ENCODE measurements at regions not wholly inside any gene's neighbourhood (a gene's known extent, or its start where the extent isn't known, plus 50 kb on each side); places are given as distances from the start of the nearest gene placed in this dataset.

DNA sequence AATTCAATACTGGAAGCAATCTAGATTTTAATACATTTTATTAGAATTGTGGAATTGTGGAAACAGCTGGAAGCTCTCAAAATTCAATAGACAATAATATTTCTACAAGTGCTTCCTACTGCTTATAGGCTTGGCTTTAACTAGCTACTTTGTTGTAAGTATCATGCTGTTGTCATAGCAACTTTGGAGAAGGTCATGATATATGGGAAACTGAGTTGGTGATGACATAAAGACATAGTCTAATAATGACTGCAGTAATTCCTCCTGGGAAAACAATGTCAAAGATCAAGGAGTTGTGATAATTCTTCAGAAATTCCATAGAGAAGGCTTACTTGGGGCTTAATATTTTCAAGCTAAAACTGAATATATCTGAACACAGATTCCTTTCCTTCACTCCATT is 266.6 kb downstream of the KIF21A start:
- TF ChIP-seq POLR2A (IDR thresholded peaks at IDR 0.05; ENCODE audit: low read depth, low read length) = no peak
- TF ChIP-seq POLR2AphosphoS5 (IDR thresholded peaks at IDR 0.05; ENCODE audit: insufficient read depth, low read depth, low read length) = no peak
- no peak for TF ChIP-seq EZH2 (IDR thresholded peaks at IDR 0.05; ENCODE audit: borderline replicate concordance, low read depth, low read length, severe bottlenecking)
- TF ChIP-seq, protein P1, sequence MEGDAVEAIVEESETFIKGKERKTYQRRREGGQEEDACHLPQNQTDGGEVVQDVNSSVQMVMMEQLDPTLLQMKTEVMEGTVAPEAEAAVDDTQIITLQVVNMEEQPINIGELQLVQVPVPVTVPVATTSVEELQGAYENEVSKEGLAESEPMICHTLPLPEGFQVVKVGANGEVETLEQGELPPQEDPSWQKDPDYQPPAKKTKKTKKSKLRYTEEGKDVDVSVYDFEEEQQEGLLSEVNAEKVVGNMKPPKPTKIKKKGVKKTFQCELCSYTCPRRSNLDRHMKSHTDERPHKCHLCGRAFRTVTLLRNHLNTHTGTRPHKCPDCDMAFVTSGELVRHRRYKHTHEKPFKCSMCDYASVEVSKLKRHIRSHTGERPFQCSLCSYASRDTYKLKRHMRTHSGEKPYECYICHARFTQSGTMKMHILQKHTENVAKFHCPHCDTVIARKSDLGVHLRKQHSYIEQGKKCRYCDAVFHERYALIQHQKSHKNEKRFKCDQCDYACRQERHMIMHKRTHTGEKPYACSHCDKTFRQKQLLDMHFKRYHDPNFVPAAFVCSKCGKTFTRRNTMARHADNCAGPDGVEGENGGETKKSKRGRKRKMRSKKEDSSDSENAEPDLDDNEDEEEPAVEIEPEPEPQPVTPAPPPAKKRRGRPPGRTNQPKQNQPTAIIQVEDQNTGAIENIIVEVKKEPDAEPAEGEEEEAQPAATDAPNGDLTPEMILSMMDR (IDR thresholded peaks at IDR 0.05; ENCODE audit: extremely low read depth in 1 of 2, insufficient read depth in 1 of 2, low read depth in 1 of 2, low read length in 2 of 2) = no peak
- no peak for TF ChIP-seq GATA2 (IDR thresholded peaks at IDR 0.05; ENCODE audit: insufficient read depth, insufficient read length, low read depth, low read length)
- TF ChIP-seq, protein P2, sequence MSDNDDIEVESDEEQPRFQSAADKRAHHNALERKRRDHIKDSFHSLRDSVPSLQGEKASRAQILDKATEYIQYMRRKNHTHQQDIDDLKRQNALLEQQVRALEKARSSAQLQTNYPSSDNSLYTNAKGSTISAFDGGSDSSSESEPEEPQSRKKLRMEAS (IDR thresholded peaks at IDR 0.05; ENCODE audit: insufficient read depth, insufficient read length) = no peak
- Histone ChIP-seq H4K20me1 (replicated peaks; ENCODE audit: control insufficient read depth, extremely low read depth, insufficient read depth, low read length) (no peaks in the 10 kb centered on the region), H3K4me2 (ENCODE audit: insufficient read depth, low read length) (no peak overlapping the region), H3K9me1 (replicated peaks; ENCODE audit: control insufficient read depth, extremely low read depth, insufficient read depth, low read length) (no peaks in the 10 kb centered on the region), H3K79me2 (ENCODE audit: control insufficient read depth, insufficient read depth, low read length) (no peaks in the 10 kb centered on the region), H3K27ac (ENCODE audit: insufficient read depth, low read depth, low read length) (no peak overlapping the region), H3K9me3 (replicated peaks; ENCODE audit: control insufficient read depth, insufficient read depth, low read length) (no peaks in the 10 kb centered on the region), H3K36me3 (ENCODE audit: control insufficient read depth in 2 of 2, extremely low read depth in 1 of 2, insufficient read depth in 2 of 2, low read length in 2 of 2) (no peaks in the 10 kb centered on the region), H3K9ac (replicated peaks; ENCODE audit: extremely low read depth, insufficient read depth, low read length) (no peak overlapping the region), H2AFZ (ENCODE audit: low read depth, low read length) (no peak overlapping the region), H3K4me3 (replicated peaks in 1 of 3; ENCODE audit: insufficient read depth in 1 of 3, low read depth in 1 of 3, low read length in 3 of 3) (no peak overlapping the region), H3K27me3 (ENCODE audit: control insufficient read depth in 2 of 2, insufficient read depth in 2 of 2, low read length in 2 of 2) (no peaks in the 10 kb centered on the region), H3K4me1 (ENCODE audit: control insufficient read depth, extremely low read depth, insufficient read depth, low read length) (no peaks in the 10 kb centered on the region)
- DNase-seq (ENCODE audit: low read depth, low spot score) = no peak
- no peak for FAIRE-seq
- dilution Hi-C loops (cut with MboI; ENCODE audit: extremely low pct_ligation_motif_present, low sequenced_read_pairs) = no loop called here
- POLR2A ChIA-PET = no interaction called here
- no TSS peak for BruUV-seq (replicated peaks)
- CTCF ChIA-PET = interaction anchor here (0.6 kb wide), 1 partner anchor 98 kb away, joined by 3 read pairs; no protein-coding TSS in a partner anchor
- intact Hi-C loops (cut with micrococcal nuclease) = no loop called here

- ChIA-PET POLR2A (no interaction called here), CTCF (no interaction called here)
- H3K9me1 ChIP-seq (replicated peaks; ENCODE audit: control insufficient read depth, extremely low read depth, insufficient read depth, low read length) = no peaks in the 10 kb centered on the region
- H3K27ac ChIP-seq (ENCODE audit: insufficient read depth, low read depth, low read length) = no peak overlapping the region
- intact Hi-C loops (cut with micrococcal nuclease) (no loop called here), dilution Hi-C loops (cut with MboI; ENCODE audit: extremely low pct_ligation_motif_present, low sequenced_read_pairs) (no loop called here)
- H3K4me1 ChIP-seq (ENCODE audit: control insufficient read depth, extremely low read depth, insufficient read depth, low read length) = no peaks in the 10 kb centered on the region
- H3K79me2 ChIP-seq (ENCODE audit: control insufficient read depth, insufficient read depth, low read length) = no peaks in the 10 kb centered on the region
- DNase-seq (ENCODE audit: low read depth, low spot score) (no peak), FAIRE-seq (no peak)
- no peaks in the 10 kb centered on the region for H3K9me3 ChIP-seq (replicated peaks; ENCODE audit: control insufficient read depth, insufficient read depth, low read length)
- no TSS peak for BruUV-seq (replicated peaks)
- H2AFZ ChIP-seq (ENCODE audit: low read depth, low read length) = no peak overlapping the region
- no peak overlapping the region for H3K4me3 ChIP-seq (replicated peaks in 1 of 3; ENCODE audit: insufficient read depth in 1 of 3, low read depth in 1 of 3, low read length in 3 of 3)
- TF ChIP-seq MYC (IDR thresholded peaks at IDR 0.05; ENCODE audit: low read depth, low read length) (no peak), EZH2 (IDR thresholded peaks at IDR 0.05; ENCODE audit: borderline replicate concordance, low read depth, low read length, severe bottlenecking) (no peak), JUN (IDR thresholded peaks at IDR 0.05; ENCODE audit: borderline replicate concordance, insufficient read depth, insufficient read length, low read depth) (no peak), POLR2A (IDR thresholded peaks at IDR 0.05; ENCODE audit: low read depth, low read length) (no peak), POLR2AphosphoS5 (IDR thresholded peaks at IDR 0.05; ENCODE audit: insufficient read depth, low read depth, low read length) (no peak), GATA2 (IDR thresholded peaks at IDR 0.05; ENCODE audit: insufficient read depth, insufficient read length, low read depth, low read length) (no peak), FOS (IDR thresholded peaks at IDR 0.05; ENCODE audit: borderline replicate concordance, insufficient read depth, low read length) (no peak)
- TF ChIP-seq, protein P2 (IDR thresholded peaks at IDR 0.05; ENCODE audit: insufficient read depth, insufficient read length) = no peak
- TF ChIP-seq, protein P1 (IDR thresholded peaks at IDR 0.05; ENCODE audit: extremely low read depth in 1 of 2, insufficient read depth in 1 of 2, low read depth in 1 of 2, low read length in 2 of 2) = no peak
- no peak overlapping the region for H3K4me2 ChIP-seq (ENCODE audit: insufficient read depth, low read length)
- no peak overlapping the region for H3K9ac ChIP-seq (replicated peaks; ENCODE audit: extremely low read depth, insufficient read depth, low read length)
- H4K20me1 ChIP-seq (replicated peaks; ENCODE audit: control insufficient read depth, extremely low read depth, insufficient read depth, low read length) = no peaks in the 10 kb centered on the region
- H3K27me3 ChIP-seq (ENCODE audit: control insufficient read depth in 2 of 2, insufficient read depth in 2 of 2, low read length in 2 of 2) = no peaks in the 10 kb centered on the region
- no peaks in the 10 kb centered on the region for H3K36me3 ChIP-seq (ENCODE audit: control insufficient read depth in 2 of 2, extremely low read depth in 1 of 2, insufficient read depth in 2 of 2, low read length in 2 of 2)
Measured at GRCh38 chr12:39173726-39174125, 268.3 kb upstream of the CPNE8 start.

All from endothelial cell of umbilical vein (primary cell).